ENCODE measurements at regions not wholly inside any gene's neighbourhood (a gene's known extent, or its start where the extent isn't known, plus 50 kb on each side); places are given as distances from the start of the nearest gene placed in this dataset.

GRCh38 chrX:39650768-39651347 lies 446.9 kb downstream of the BCOR start:
- no peak for DNase-seq
- Histone ChIP-seq H3K4me3 (no peak overlapping the region), H3K27ac (no peak overlapping the region), H3K9me3 (no peaks in the 10 kb centered on the region), H3K27me3 (no peaks in the 10 kb centered on the region), H3K36me3 (no peaks in the 10 kb centered on the region), H3K4me1 (no peaks in the 10 kb centered on the region)
- intact Hi-C loops (cut with DNase I; ENCODE audit: low total_unique reads) (no loop called here), in situ Hi-C loops (cut with MboI; ENCODE audit: low pct_ligation_motif_present in 1 of 4, low pct_unique_long_range_greater_than_20kb in 1 of 4, low sequenced_read_pairs in 3 of 4) (no loop called here)
- no peak for TF ChIP-seq POLR2A (IDR thresholded peaks at IDR 0.05)
- TF ChIP-seq EP300 (IDR thresholded peaks at IDR 0.05; ENCODE audit: low read depth): no peak
- no peak for TF ChIP-seq POLR2AphosphoS5 (IDR thresholded peaks at IDR 0.05)
- no peak for TF ChIP-seq CTCF (IDR thresholded peaks at IDR 0.05)
- 77 to 83% methylated on average over 1 to 12 of the region's 12 CpGs for WGBS, 2 donors (ENCODE audit: low coverage in 1 of 2)

GRCh38 chrX:39652336-39652735 lies 445.4 kb downstream of the BCOR start:
- Histone ChIP-seq H3K36me3 (no peaks in the 10 kb centered on the region), H3K27ac (no peak overlapping the region), H3K9me3 (no peaks in the 10 kb centered on the region), H3K4me1 (no peaks in the 10 kb centered on the region), H3K4me3 (no peak overlapping the region), H3K27me3 (no peaks in the 10 kb centered on the region)
- TF ChIP-seq POLR2AphosphoS5 (IDR thresholded peaks at IDR 0.05) (no peak), CTCF (IDR thresholded peaks at IDR 0.05) (peak in 3 of 5 experiments; percentile 13 to 32 (median 18)), POLR2A (IDR thresholded peaks at IDR 0.05) (no peak)
- 0 to 63% methylated on average over 2 to 5 of the region's 5 CpGs for WGBS, 2 donors (ENCODE audit: low coverage in 1 of 2)
- DNase-seq: no peak
- in situ Hi-C loops (cut with MboI; ENCODE audit: low pct_ligation_motif_present in 1 of 4, low pct_unique_long_range_greater_than_20kb in 1 of 4, low sequenced_read_pairs in 3 of 4) (no loop called here), intact Hi-C loops (cut with DNase I; ENCODE audit: low total_unique reads) (no loop called here)

GRCh38 chrX:39653691-39654090 lies 444.1 kb downstream of the BCOR start:
- Histone ChIP-seq H3K27me3 (no peaks in the 10 kb centered on the region), H3K27ac (no peak overlapping the region), H3K9me3 (no peaks in the 10 kb centered on the region), H3K36me3 (no peaks in the 10 kb centered on the region), H3K4me3 (no peak overlapping the region), H3K4me1 (no peaks in the 10 kb centered on the region)
- in situ Hi-C loops (cut with MboI; ENCODE audit: low pct_ligation_motif_present in 1 of 4, low pct_unique_long_range_greater_than_20kb in 1 of 4, low sequenced_read_pairs in 3 of 4) (no loop called here), intact Hi-C loops (cut with DNase I; ENCODE audit: low total_unique reads) (no loop called here)
- whole genome bisulfite sequencing, 2 donors (ENCODE audit: low coverage in 1 of 2): 47% methylated on average over 10 of the region's 10 CpGs; no CpG with 5 or more reads in 1 of the 2 donors
- DNase-seq: no peak
- TF ChIP-seq POLR2A (IDR thresholded peaks at IDR 0.05) (no peak), CTCF (IDR thresholded peaks at IDR 0.05) (no peak), POLR2AphosphoS5 (IDR thresholded peaks at IDR 0.05) (no peak), EP300 (IDR thresholded peaks at IDR 0.05; ENCODE audit: low read depth) (no peak)

GRCh38 chrX:39654183-39654925 lies 443.4 kb downstream of the BCOR start:
- Histone ChIP-seq H3K9me3 (no peaks in the 10 kb centered on the region), H3K4me3 (no peak overlapping the region), H3K4me1 (no peaks in the 10 kb centered on the region), H3K36me3 (no peaks in the 10 kb centered on the region), H3K27me3 (no peaks in the 10 kb centered on the region), H3K27ac (no peak overlapping the region)
- in situ Hi-C loops (cut with MboI; ENCODE audit: low pct_ligation_motif_present in 1 of 4, low pct_unique_long_range_greater_than_20kb in 1 of 4, low sequenced_read_pairs in 3 of 4): no loop called here
- no peak for DNase-seq
- TF ChIP-seq POLR2AphosphoS5 (IDR thresholded peaks at IDR 0.05): no peak
- TF ChIP-seq CTCF (IDR thresholded peaks at IDR 0.05): no peak
- no peak for TF ChIP-seq EP300 (IDR thresholded peaks at IDR 0.05; ENCODE audit: low read depth)
- TF ChIP-seq POLR2A (IDR thresholded peaks at IDR 0.05): no peak
- intact Hi-C loops (cut with DNase I; ENCODE audit: low total_unique reads): no loop called here
- 71 to 76% methylated on average over 5 to 16 of the region's 16 CpGs for WGBS, 2 donors (ENCODE audit: low coverage in 1 of 2)

Data from transverse colon (tissue), 4 donors.